ENCODE measurements at regions not wholly inside any gene's neighbourhood (a gene's known extent, or its start where the extent isn't known, plus 50 kb on each side); places are given as distances from the start of the nearest gene placed in this dataset.

DNA sequence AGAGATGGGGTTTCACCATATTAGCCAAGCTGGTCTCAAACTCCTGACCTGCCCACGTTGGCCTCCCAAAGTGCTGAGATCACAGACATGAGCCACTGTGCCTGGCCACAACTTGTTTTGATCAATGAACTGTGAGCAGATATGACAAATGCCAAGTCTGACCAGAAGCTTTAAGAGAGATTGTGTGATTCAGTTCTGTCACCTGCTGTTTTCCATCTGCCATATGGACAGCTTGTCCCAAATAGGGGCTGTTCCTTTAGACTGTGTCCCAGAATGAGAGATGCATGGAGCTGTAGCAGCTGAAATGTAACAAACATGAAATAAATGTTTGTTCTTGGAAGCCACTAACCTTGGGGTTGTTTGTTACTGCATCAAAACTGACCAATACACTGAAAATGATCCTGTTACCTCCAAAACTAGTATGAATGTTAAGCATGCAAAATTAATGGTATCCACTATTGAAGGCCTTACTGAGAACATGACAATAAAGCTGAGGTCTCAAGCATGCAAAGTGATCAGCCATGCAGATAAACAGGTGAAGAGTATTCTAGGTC, 65.9 kb upstream of the MED13L start:
- Histone ChIP-seq H3K79me2 (ENCODE audit: control insufficient read depth, insufficient read depth, low read length) (no peaks in the 10 kb centered on the region), H3K4me1 (ENCODE audit: control insufficient read depth, extremely low read depth, insufficient read depth, low read length) (peaks cover 11% of the 10 kb centered on the region), H3K9me3 (replicated peaks; ENCODE audit: control insufficient read depth, insufficient read depth, low read length) (no peaks in the 10 kb centered on the region), H3K27me3 (ENCODE audit: control insufficient read depth in 2 of 2, insufficient read depth in 2 of 2, low read length in 2 of 2) (no peaks in the 10 kb centered on the region), H2AFZ (ENCODE audit: low read depth, low read length) (no peak overlapping the region), H3K9ac (replicated peaks; ENCODE audit: extremely low read depth, insufficient read depth, low read length) (no peak overlapping the region), H3K4me2 (ENCODE audit: insufficient read depth, low read length) (no peak overlapping the region), H3K27ac (ENCODE audit: insufficient read depth, low read depth, low read length) (no peak overlapping the region), H4K20me1 (replicated peaks; ENCODE audit: control insufficient read depth, extremely low read depth, insufficient read depth, low read length) (no peaks in the 10 kb centered on the region), H3K36me3 (ENCODE audit: control insufficient read depth in 2 of 2, extremely low read depth in 1 of 2, insufficient read depth in 2 of 2, low read length in 2 of 2) (no peaks in the 10 kb centered on the region), H3K9me1 (replicated peaks; ENCODE audit: control insufficient read depth, extremely low read depth, insufficient read depth, low read length) (no peaks in the 10 kb centered on the region), H3K4me3 (replicated peaks in 1 of 3; ENCODE audit: insufficient read depth in 1 of 3, low read depth in 1 of 3, low read length in 3 of 3) (no peak overlapping the region)
- intact Hi-C loops (cut with micrococcal nuclease) (no loop called here), dilution Hi-C loops (cut with MboI; ENCODE audit: extremely low pct_ligation_motif_present, low sequenced_read_pairs) (no loop called here)
- TF ChIP-seq FOS (IDR thresholded peaks at IDR 0.05; ENCODE audit: borderline replicate concordance, insufficient read depth, low read length), result no peak
- TF ChIP-seq, protein P1, sequence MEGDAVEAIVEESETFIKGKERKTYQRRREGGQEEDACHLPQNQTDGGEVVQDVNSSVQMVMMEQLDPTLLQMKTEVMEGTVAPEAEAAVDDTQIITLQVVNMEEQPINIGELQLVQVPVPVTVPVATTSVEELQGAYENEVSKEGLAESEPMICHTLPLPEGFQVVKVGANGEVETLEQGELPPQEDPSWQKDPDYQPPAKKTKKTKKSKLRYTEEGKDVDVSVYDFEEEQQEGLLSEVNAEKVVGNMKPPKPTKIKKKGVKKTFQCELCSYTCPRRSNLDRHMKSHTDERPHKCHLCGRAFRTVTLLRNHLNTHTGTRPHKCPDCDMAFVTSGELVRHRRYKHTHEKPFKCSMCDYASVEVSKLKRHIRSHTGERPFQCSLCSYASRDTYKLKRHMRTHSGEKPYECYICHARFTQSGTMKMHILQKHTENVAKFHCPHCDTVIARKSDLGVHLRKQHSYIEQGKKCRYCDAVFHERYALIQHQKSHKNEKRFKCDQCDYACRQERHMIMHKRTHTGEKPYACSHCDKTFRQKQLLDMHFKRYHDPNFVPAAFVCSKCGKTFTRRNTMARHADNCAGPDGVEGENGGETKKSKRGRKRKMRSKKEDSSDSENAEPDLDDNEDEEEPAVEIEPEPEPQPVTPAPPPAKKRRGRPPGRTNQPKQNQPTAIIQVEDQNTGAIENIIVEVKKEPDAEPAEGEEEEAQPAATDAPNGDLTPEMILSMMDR (IDR thresholded peaks at IDR 0.05; ENCODE audit: extremely low read depth in 1 of 2, insufficient read depth in 1 of 2, low read depth in 1 of 2, low read length in 2 of 2), result no peak
- TF ChIP-seq JUN (IDR thresholded peaks at IDR 0.05; ENCODE audit: borderline replicate concordance, insufficient read depth, insufficient read length, low read depth), result no peak
- TF ChIP-seq MYC (IDR thresholded peaks at IDR 0.05; ENCODE audit: low read depth, low read length), result no peak
- TF ChIP-seq, protein P2, sequence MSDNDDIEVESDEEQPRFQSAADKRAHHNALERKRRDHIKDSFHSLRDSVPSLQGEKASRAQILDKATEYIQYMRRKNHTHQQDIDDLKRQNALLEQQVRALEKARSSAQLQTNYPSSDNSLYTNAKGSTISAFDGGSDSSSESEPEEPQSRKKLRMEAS (IDR thresholded peaks at IDR 0.05; ENCODE audit: insufficient read depth, insufficient read length), result no peak
- no peak for TF ChIP-seq POLR2AphosphoS5 (IDR thresholded peaks at IDR 0.05; ENCODE audit: insufficient read depth, low read depth, low read length)
- TF ChIP-seq EZH2 (IDR thresholded peaks at IDR 0.05; ENCODE audit: borderline replicate concordance, low read depth, low read length, severe bottlenecking), result no peak
- no peak for TF ChIP-seq GATA2 (IDR thresholded peaks at IDR 0.05; ENCODE audit: insufficient read depth, insufficient read length, low read depth, low read length)
- no peak for TF ChIP-seq POLR2A (IDR thresholded peaks at IDR 0.05; ENCODE audit: low read depth, low read length)
- no TSS peak for BruUV-seq (replicated peaks)
- FAIRE-seq, result no peak
- ChIA-PET POLR2A (no interaction called here), CTCF (no interaction called here)
- no peak for DNase-seq (ENCODE audit: low read depth, low spot score)
